Activated CD8-positive, alpha-beta memory T cell treated with anti-CD3 and anti-CD28 coated beads for 48 hours (primary cell): ENCODE measurements at regions not wholly inside any gene's neighbourhood (a gene's known extent, or its start where the extent isn't known, plus 50 kb on each side); places are given as distances from the start of the nearest gene placed in this dataset.

ENCODE experiments used
- DNase-seq, 3 experiments: peaks; one replicate each; pipeline ENCODE4 v3.0.0-alpha.2; 2020; ENCODE audit warnings: low read depth in 2 of 3, low spot score in 2 of 3

DNA sequence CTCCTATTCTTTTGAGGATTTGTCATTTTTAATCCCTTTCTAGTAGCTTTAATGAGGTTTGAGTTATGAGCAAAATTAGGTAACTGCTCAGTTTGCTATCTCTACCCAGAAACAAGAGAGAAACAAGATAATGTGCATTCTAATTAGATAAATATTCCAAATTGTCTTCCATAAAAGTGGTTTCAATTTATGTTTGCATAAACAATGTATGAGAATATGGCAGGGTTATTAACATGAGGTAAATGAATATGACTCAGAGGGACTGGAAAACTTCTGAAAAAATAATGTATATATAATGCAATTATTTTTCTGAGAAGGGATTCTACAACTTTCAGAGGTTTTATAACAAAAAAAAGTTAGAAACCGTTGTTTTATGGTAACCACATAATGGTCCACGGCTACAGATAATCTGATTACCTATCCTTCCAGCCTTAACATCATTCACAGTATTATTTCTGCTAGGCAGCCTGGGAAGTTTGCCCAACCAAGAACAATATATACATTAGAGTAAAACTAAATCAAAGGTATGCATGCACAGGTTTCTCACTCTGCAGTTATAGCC lies 101.2 kb downstream of the CRPPA start:
- DNase-seq: no peak

- no peak for DNase-seq
Observed at GRCh38 chr7:16318989-16319915, 102.1 kb downstream of the CRPPA start.

GRCh38 chr7:16318463-16318862 lies 102.9 kb downstream of the CRPPA start:
- DNase-seq: no peak

DNA sequence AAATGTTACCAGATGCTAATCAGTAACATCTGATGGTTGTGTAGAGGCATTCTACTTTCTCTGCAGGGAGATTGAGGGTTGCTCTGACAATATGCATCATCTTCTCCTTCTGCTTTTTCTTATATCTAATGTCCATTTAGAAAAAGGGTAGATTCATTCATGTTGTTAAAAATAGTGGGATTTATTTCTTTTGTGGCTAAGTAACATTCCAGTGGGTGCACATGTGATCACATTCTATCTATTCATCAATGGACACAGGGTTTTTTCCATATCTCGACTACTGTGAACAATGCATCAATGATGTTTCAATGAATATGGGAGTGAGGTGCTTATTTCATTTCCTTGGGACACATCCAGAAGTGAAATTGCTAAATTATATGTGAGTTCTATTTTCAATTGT lies 103.9 kb downstream of the CRPPA start:
- no peak for DNase-seq

DNA sequence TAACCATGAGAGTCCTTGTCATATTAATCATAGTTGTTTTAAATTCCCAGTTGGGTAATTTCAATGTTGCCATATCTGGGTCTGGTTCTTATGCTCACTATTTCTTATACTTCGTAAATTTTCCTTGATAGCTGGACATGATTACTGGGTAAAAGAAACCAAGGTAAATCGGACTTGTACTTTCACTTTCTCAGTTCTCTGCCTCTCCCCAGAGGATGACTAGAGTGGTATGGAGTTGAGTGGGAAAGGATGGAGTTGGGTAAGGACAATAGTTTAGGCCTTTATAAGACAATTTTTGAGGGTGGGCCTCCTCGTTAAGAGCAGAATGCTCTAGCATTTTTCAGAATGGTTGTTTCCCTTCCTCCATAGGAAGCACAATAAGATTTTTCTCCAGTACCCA lies 106.1 kb downstream of the CRPPA start:
- DNase-seq: no peak

- no peak for DNase-seq
Observed at GRCh38 chr7:16309129-16309528, 112.2 kb downstream of the CRPPA start.

- no peak for DNase-seq
Observed at GRCh38 chr7:16301291-16301690, 120.0 kb downstream of the CRPPA start.

- no peak for DNase-seq
Observed at GRCh38 chr7:16300361-16300895, 120.9 kb downstream of the CRPPA start.

GRCh38 chr7:16299853-16300252 lies 121.5 kb downstream of the CRPPA start:
- no peak for DNase-seq

DNA sequence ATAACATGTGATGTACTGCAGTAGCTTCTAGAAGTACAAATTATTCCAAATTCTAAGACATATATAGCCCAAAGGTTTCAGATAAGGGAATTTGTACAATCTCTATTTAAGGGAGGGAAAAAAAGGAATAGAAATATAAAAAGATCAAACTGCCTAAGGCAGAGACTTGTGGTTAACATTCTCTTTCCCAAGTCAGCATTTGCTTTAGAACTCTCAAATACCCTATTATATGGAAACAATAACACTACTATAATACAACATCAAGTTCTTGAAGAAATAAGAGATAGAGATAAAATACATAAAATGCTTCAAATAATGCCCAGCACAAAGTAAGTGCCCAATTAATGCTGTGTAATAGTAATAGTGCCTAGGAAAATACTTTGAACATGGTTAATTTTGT lies 123.1 kb downstream of the CRPPA start:
- DNase-seq: no peak

DNA sequence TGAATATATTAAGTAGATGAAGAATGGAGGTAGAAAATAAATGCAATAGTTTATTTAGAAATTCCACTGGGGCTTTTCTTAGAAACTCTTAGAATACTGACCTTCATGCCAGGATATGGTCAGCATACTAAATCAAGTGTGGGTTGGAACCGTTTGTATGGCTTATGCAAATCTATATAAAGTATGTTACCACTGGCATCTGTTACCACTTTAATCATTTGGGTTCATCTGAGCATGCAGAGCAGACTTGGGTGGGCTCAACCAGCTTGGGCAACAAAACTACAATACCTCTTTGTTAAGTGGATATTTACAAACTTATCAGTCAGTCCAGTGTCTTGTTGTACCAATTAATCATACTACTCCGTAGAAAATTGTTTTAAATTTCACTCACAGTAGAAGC lies 125.8 kb downstream of the CRPPA start:
- DNase-seq: no peak

DNA sequence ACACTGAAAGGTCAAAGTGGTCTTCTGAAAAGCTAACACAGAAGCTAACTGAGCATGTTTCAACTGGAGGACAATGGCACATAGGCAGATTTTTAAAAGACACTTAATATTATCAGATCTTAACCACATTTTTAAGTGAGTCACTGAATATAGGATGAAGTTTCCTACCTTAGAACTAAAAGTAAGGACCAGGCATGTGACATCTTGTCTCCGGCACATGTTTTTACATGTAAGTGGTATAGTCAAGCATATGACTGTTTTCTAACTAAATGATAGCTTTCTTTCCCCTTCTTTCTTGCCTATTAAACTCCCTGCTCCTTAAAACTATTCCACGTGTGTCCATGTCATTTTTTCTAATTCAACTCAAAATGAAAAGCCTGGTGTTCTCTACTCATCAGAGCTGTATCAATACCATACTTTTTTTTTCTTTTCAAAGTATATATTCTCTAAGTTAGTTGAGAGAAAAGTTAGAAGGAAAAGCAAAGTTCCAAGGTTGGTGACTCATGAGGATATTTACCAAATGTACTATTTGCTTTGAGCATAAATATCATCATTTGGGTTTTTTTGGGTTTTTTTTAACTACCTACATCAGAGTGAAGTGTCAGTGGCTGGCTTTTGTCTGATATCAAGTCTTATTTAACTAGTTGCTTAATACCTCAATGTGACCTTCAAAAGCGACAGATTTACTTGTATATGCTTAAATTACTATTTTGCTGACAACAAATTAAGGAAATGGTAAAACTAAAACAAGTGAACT lies 127.5 kb downstream of the CRPPA start:
- DNase-seq: no peak

DNA sequence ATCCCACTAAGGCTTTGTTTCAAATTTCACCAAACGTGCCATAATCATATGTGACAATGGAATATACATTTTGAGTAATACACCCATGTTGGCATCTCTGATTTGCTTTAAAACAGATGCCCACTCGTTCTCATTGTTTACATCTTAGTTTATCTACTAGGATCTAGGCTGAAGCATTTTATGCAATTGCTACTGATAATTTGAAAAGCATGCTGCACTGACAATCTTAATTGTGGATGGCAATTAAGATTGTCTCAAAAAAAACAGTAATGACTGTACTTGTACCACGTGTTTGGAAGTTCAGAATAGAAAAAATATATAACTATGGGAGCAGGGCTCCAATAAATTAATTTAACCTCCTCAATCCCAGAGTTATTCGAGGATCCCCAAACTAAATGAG lies 136.8 kb downstream of the CRPPA start:
- DNase-seq: no peak

- no peak for DNase-seq
Observed at GRCh38 chr7:16278167-16278787, 143.1 kb downstream of the CRPPA start.

- DNase-seq: no peak
Observed at GRCh38 chr7:16271990-16272665, 149.2 kb downstream of the CRPPA start.

- DNase-seq: no peak
Observed at GRCh38 chr7:16271355-16271915, 149.9 kb downstream of the CRPPA start.

DNA sequence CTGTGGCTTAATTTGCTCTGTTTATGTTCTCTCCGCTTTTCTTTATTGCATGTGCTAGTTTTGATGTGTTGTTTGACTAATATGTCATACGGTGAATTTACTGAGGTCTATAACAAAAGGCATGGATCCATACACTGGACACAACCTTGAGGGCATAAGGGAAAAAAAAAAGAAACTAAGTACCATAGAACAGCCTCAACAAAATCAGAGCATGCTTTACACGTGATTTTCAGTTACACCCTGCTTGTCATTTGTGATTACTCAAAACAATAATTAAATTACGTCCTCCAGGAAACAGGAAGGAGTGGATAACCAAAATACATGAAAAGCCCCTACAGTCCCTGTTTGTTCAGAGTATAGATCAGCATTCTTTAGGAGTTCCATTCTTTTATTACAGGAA lies 150.5 kb downstream of the CRPPA start:
- DNase-seq: no peak

GRCh38 chr7:16268821-16269768 lies 152.2 kb downstream of the CRPPA start:
- DNase-seq: no peak
